IMR-90 (cell line): ENCODE measurements at regions not wholly inside any gene's neighbourhood (a gene's known extent, or its start where the extent isn't known, plus 50 kb on each side); places are given as distances from the start of the nearest gene placed in this dataset.

Experiments
- ATAC-seq: fragments of 200-7000 bp; cut with Tn5 transposase; 2 replicates; pipeline ENCODE4 v1.9.1; 2020; ENCODE audit warnings: low read depth, mild to moderate bottlenecking, moderate library complexity
- BruUV-seq: library from RNA; stranded (reverse); fragments of 400-500 nt; replicated peaks from 2 replicates; lab custom pipeline; 2021; lab: Mats Ljungman, UMichigan
- CTCF ChIA-PET: fragments of 300-600 bp; formaldehyde crosslinking; extraction: SDS; loops from one replicate; lab custom pipeline; 2021; ENCODE audit warnings: antibody characterized with exemption; lab: Yijun Ruan, JAX
- POLR2A ChIA-PET: fragments of 300-600 bp; sonication (Branson Sonifier 250); formaldehyde crosslinking; loops from one replicate; lab custom pipeline; 2022; ENCODE audit warnings: antibody characterized with exemption; ENCODE audit not compliant: unreplicated experiment; lab: Charles Lee
- DNase-seq: peaks from one replicate; pipeline ENCODE4 v3.0.0; 2013
- H2AFZ ChIP-seq: replicated peaks from 2 replicates; pipeline ENCODE3; 2013; ENCODE audit warnings: low read length, mild to moderate bottlenecking; ENCODE audit not compliant: poor library complexity
- H2AK5ac ChIP-seq: 2 replicates; pipeline ENCODE4 v1.6.1; 2013; ENCODE audit warnings: low read depth, low read length, inconsistent platforms
- H2AK9ac ChIP-seq: replicated peaks from 2 replicates; pipeline ENCODE3; 2013; ENCODE audit warnings: mild to moderate bottlenecking, low read depth, low read length, moderate library complexity; ENCODE audit not compliant: poor library complexity
- H2BK120ac ChIP-seq: 2 replicates; pipeline ENCODE4 v1.6.1; 2013; ENCODE audit warnings: low read depth, low read length, inconsistent platforms
- H2BK15ac ChIP-seq: 3 replicates; pipeline ENCODE4 v1.6.1; 2013; ENCODE audit warnings: low read depth, low read length, inconsistent platforms
- H2BK20ac ChIP-seq: 2 replicates; pipeline ENCODE4 v1.6.1; 2013; ENCODE audit warnings: low read depth, mild to moderate bottlenecking, inconsistent platforms, low read length, moderate library complexity
- H2BK5ac ChIP-seq: 2 replicates; pipeline ENCODE4 v1.6.1; 2013; ENCODE audit warnings: mild to moderate bottlenecking, low read depth, low read length, inconsistent platforms; ENCODE audit not compliant: poor library complexity, severe bottlenecking
- H3K14ac ChIP-seq: replicated peaks from 2 replicates; pipeline ENCODE4 v1.6.1; 2013; ENCODE audit warnings: low read depth, low read length, inconsistent platforms
- H3K18ac ChIP-seq: 2 replicates; pipeline ENCODE4 v1.6.1; 2013; ENCODE audit warnings: low read depth, low read length, control low read depth
- H3K23ac ChIP-seq: 2 replicates; pipeline ENCODE4 v1.6.1; 2013; ENCODE audit warnings: low read depth, low read length, inconsistent platforms
- H3K27ac ChIP-seq: 2 replicates; pipeline ENCODE4 v1.5.1; 2013; ENCODE audit warnings: mild to moderate bottlenecking, control low read depth, low read length; ENCODE audit not compliant: insufficient read depth
- H3K27me3 ChIP-seq: 2 replicates; pipeline ENCODE4 v1.6.1; 2013; ENCODE audit warnings: low read length; ENCODE audit not compliant: control insufficient read depth, insufficient read depth
- H3K36me3 ChIP-seq: 2 replicates; pipeline ENCODE4 v1.6.1; 2013; ENCODE audit warnings: low read length, mixed read lengths; ENCODE audit not compliant: control insufficient read depth, insufficient read depth
- H3K4ac ChIP-seq: 2 replicates; pipeline ENCODE4 v1.6.1; 2013; ENCODE audit warnings: low read depth, low read length, inconsistent platforms
- H3K4me1 ChIP-seq: 2 replicates; pipeline ENCODE4 v1.6.1; 2013; ENCODE audit warnings: low read length, mixed read lengths; ENCODE audit not compliant: control insufficient read depth, insufficient read depth
- H3K4me2 ChIP-seq: 2 replicates; pipeline ENCODE4 v1.6.1; 2013; ENCODE audit warnings: low read depth, mild to moderate bottlenecking, control low read depth, low read length, moderate library complexity
- H3K4me3 ChIP-seq: 2 replicates; pipeline ENCODE4 v1.5.1; 2013; ENCODE audit warnings: low read depth, mild to moderate bottlenecking, control low read depth, low read length, moderate library complexity; ENCODE audit not compliant: insufficient read depth
- H3K56ac ChIP-seq: 2 replicates; pipeline ENCODE4 v1.6.1; 2013; ENCODE audit warnings: low read length, inconsistent platforms; ENCODE audit not compliant: insufficient read depth; ENCODE audit errors: extremely low read depth
- H3K79me1 ChIP-seq, 2 experiments: 2 replicates each; pipeline ENCODE4 v1.6.1; 2013; ENCODE audit warnings: low read length in 2 of 2, inconsistent platforms in 1 of 2, low read depth in 1 of 2
- H3K9ac ChIP-seq: 2 replicates; pipeline ENCODE4 v1.6.1; 2013; ENCODE audit warnings: low read depth, low read length, control low read depth
- H3K9me1 ChIP-seq: 2 replicates; pipeline ENCODE4 v1.6.1; 2013; ENCODE audit warnings: low read length, inconsistent platforms; ENCODE audit not compliant: insufficient read depth
- H3K9me3 ChIP-seq: 2 replicates; pipeline ENCODE4 v1.6.1; 2013; ENCODE audit warnings: low read length; ENCODE audit not compliant: control insufficient read depth, insufficient read depth
- H4K20me1 ChIP-seq: 2 replicates; pipeline ENCODE4 v1.6.1; 2013; ENCODE audit warnings: low read length, inconsistent platforms; ENCODE audit not compliant: insufficient read depth
- H4K5ac ChIP-seq: 2 replicates; pipeline ENCODE4 v1.6.1; 2013; ENCODE audit warnings: mild to moderate bottlenecking, low read depth, low read length, control low read depth
- H4K8ac ChIP-seq, 2 experiments: 2 replicates each; pipeline ENCODE4 v1.6.1; 2013; ENCODE audit warnings: low read depth in 2 of 2, low read length in 2 of 2, control low read depth in 1 of 2, inconsistent platforms in 1 of 2
- H4K91ac ChIP-seq: 2 replicates; pipeline ENCODE4 v1.6.1; 2013; ENCODE audit warnings: low read depth, low read length, inconsistent platforms; ENCODE audit not compliant: insufficient read depth
- BHLHE40 ChIP-seq: fragments of 150-350 bp; IDR thresholded peaks from 2 replicates; pipeline ENCODE4 v1.6.1; 2016; ENCODE audit warnings: mild to moderate bottlenecking, low read depth, low read length
- CEBPB ChIP-seq: IDR thresholded peaks from 2 replicates; pipeline ENCODE4 v1.6.1; 2012; ENCODE audit warnings: low read depth, low read length, improper control_type of control experiment
- CHD1 ChIP-seq: IDR thresholded peaks from 2 replicates; pipeline ENCODE4 v1.6.1; 2012; ENCODE audit warnings: low read depth, low read length, improper control_type of control experiment
- CTCF ChIP-seq: conservative IDR thresholded peaks from 2 replicates; pipeline ENCODE4 v1.5.1; 2012; ENCODE audit warnings: mild to moderate bottlenecking, low read depth, low read length, improper control_type of control experiment
- MAFK ChIP-seq: IDR thresholded peaks from 2 replicates; pipeline ENCODE4 v1.6.1; 2012; ENCODE audit warnings: low read depth, low read length, improper control_type of control experiment
- MAZ ChIP-seq: IDR thresholded peaks from 2 replicates; pipeline ENCODE4 v1.6.1; 2012; ENCODE audit warnings: low read depth, mild to moderate bottlenecking, low read length, improper control_type of control experiment, moderate library complexity, borderline replicate concordance
- NFE2L2 ChIP-seq: fragments of 150-350 bp; IDR thresholded peaks from 2 replicates; pipeline ENCODE4 v1.6.1; 2016; ENCODE audit warnings: low read depth, mild to moderate bottlenecking, low read length
- POLR2A ChIP-seq: IDR thresholded peaks from 2 replicates; pipeline ENCODE4 v1.6.1; 2012; ENCODE audit warnings: mild to moderate bottlenecking, low read depth, low read length
- RCOR1 ChIP-seq: IDR thresholded peaks from 2 replicates; pipeline ENCODE4 v1.6.1; 2012; ENCODE audit warnings: mild to moderate bottlenecking, low read length, improper control_type of control experiment; ENCODE audit not compliant: insufficient replicate concordance
- RFX5 ChIP-seq: IDR thresholded peaks from 2 replicates; pipeline ENCODE4 v1.8.0; 2012; ENCODE audit warnings: low read depth, mild to moderate bottlenecking, low read length, moderate library complexity
- SMC3 ChIP-seq: fragments of 150-350 bp; IDR thresholded peaks from 2 replicates; pipeline ENCODE4 v1.6.1; 2016; ENCODE audit warnings: low read depth, mild to moderate bottlenecking, antibody characterized with exemption, low read length, moderate library complexity
- WGBS, 2 experiments: methylation state at CpG; one replicate each; pipeline versions ENCODE4 v1.1.5 to v1.1.7; 2013; ENCODE audit warnings: missing lambda C conversion rate in 2 of 2; ENCODE audit not compliant: insufficient read length in 1 of 2; ENCODE audit errors: extremely low coverage in 2 of 2; 5-methylcytosine and 5-hydroxymethylcytosine counted together
- dilution Hi-C: fragments of 300-500 bp; cut with HindIII; formaldehyde crosslinking; loops from one replicate; pipeline ENCODE4 v1.14.3; 2018; ENCODE audit warnings: low sequenced_read_pairs; ENCODE audit not compliant: unreplicated experiment
- in situ Hi-C: fragments of 300-500 bp; cut with MboI; formaldehyde crosslinking; loops from 3 replicates; pipeline ENCODE4 v1.14.3; 2019; ENCODE audit warnings: low sequenced_read_pairs, inconsistent platforms, mixed read lengths
- intact Hi-C: fragments of 100-400 bp; cut with micrococcal nuclease; formaldehyde crosslinking; loops from 2 replicates; pipeline ENCODE4 v1.10.0; 2022
- TF ChIP-seq, protein P1 (sequence below): fragments of 150-350 bp; IDR thresholded peaks from 2 replicates; pipeline ENCODE4 v1.6.1; 2017; ENCODE audit warnings: mild to moderate bottlenecking, antibody characterized with exemption, low read length, low read depth

DNA sequence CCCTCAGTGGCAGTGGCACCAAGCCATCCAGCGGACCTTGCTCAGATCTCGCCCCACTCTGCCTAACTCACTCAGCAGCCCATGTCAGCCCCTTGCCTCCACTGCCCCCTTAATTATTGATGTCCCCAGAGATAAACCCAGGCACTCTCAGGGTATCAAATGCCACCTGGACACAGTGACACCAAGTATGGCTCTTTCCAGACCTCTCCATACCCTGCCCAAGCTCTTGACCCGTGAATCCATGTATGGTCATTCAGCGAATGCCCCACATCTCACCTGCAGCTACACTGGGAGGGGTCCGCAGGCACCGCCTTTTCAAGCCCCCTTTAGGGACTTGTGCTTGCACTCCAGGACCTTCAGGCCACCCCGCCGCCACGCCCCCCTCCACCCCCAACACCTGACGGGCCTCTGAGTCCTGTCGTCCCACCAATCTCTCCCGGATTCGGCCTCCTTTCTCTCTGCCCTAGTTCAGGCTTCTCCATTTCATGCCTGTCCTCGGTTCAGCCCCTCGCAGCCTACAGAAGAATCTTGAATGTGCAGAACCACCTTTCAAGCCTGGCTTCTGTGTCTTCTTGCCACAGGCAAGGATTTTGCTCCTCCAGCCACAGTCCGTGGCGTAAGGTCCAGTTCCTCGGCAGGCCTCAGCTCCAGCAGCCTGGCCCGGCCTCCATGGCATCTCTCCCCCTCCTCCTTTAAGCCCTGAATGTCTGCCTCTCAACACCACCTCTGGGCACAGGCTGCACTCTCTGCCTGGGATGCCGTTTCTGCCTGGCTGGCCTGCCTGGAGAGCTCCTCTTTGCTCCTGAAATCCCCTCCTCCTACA lies 54.1 kb upstream of the ODC1 start (continued):
- no peak for TF ChIP-seq POLR2A

GRCh38 chr2:10501451-10501961 lies 53.4 kb upstream of the ODC1 start:
- Histone ChIP-seq H3K27ac (no peak overlapping the region), H2AFZ (no peak overlapping the region), H3K56ac (no peak overlapping the region), H3K9me3 (no peaks in the 10 kb centered on the region), H3K27me3 (peaks cover 45% of the 10 kb centered on the region), H2AK5ac (no peak overlapping the region), H3K4me2 (no peak overlapping the region), H3K9me1 (peaks cover 2% of the 10 kb centered on the region; the same call in 1 of the 2 replicates), H3K4ac (no peak overlapping the region), H2AK9ac (no peak overlapping the region), H2BK5ac (no peak overlapping the region), H3K9ac (no peak overlapping the region), H2BK15ac (no peak overlapping the region), H3K4me3 (no peak overlapping the region), H3K4me1 (peaks cover 5% of the 10 kb centered on the region), H3K79me1 (no peaks in the 10 kb centered on the region), H4K91ac (no peak overlapping the region), H4K8ac (no peak overlapping the region), H3K18ac (no peak overlapping the region), H3K36me3 (no peaks in the 10 kb centered on the region), H4K5ac (no peak overlapping the region), H3K14ac (no peak overlapping the region), H2BK20ac (no peak overlapping the region), H3K23ac (no peak overlapping the region), H2BK120ac (no peak overlapping the region), H4K20me1 (peaks cover 10% of the 10 kb centered on the region)
- ChIA-PET POLR2A (no interaction called here), CTCF (no interaction called here)
- in situ Hi-C loops (no loop called here), intact Hi-C loops (no loop called here), dilution Hi-C loops (no loop called here)
- DNase-seq (no peak), ATAC-seq (no peak)
- no TSS peak for BruUV-seq
- WGBS, 2 experiments: 79% methylated on average over 2 of the region's 9 CpGs; no CpG with 5 or more reads in 1 of the 2 experiments
- TF ChIP-seq BHLHE40 (no peak), RCOR1 (no peak), CTCF (no peak), POLR2A (no peak), NFE2L2 (no peak), MAZ (no peak), CHD1 (no peak), MAFK (no peak), SMC3 (no peak), RFX5 (no peak), CEBPB (no peak)
- TF ChIP-seq, protein P1, sequence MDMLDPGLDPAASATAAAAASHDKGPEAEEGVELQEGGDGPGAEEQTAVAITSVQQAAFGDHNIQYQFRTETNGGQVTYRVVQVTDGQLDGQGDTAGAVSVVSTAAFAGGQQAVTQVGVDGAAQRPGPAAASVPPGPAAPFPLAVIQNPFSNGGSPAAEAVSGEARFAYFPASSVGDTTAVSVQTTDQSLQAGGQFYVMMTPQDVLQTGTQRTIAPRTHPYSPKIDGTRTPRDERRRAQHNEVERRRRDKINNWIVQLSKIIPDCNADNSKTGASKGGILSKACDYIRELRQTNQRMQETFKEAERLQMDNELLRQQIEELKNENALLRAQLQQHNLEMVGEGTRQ: no peak
